ENCODE measurements at regions not wholly inside any gene's neighbourhood (a gene's known extent, or its start where the extent isn't known, plus 50 kb on each side); places are given as distances from the start of the nearest gene placed in this dataset.

DNA sequence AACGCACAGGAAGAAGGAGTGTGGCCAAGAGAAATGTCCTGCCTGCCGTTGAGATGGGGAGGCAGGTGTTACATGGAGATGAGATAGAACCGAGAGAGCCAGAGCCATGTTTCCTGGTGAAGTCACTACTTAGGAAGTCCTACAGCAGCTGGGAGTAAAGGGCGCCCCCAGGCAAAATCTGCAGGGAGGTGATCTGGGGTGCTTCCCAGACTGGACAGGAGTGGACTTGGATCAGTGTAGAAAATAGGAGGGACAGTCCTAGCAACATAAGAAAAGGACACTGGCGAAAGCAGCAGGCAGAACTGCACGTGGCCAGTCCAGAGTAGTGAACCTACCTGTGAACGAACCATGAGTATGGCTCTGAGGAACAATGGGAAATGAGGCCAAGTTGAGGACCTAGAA, 85.3 kb downstream of the CD164 start:
- in situ Hi-C loops (cut with MboI; ENCODE audit: low pct_unique_long_range_greater_than_20kb, low sequenced_read_pairs), result no loop called here
- no peak for DNase-seq

DNA sequence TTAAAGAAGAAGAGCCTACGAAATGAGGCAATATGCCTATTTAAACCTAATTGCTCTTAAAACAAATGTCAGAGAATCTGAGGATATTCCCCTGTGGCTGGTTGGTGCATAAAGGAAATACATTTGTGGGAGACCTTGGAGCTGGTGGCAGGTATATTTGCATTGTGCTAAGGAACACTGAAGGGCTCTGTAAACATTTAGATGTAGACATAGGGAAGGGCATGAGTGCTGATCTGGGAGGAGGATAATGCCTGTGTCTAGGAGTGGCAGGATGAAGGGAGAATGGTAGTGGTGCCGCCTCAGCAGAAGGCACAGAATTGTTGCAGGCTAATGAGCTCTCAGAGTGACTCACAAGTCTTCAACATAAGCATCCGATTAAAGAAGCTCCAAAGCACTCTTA, 85.8 kb downstream of the CD164 start:
- in situ Hi-C loops (cut with MboI; ENCODE audit: low pct_unique_long_range_greater_than_20kb, low sequenced_read_pairs), result no loop called here
- no peak for DNase-seq

DNA sequence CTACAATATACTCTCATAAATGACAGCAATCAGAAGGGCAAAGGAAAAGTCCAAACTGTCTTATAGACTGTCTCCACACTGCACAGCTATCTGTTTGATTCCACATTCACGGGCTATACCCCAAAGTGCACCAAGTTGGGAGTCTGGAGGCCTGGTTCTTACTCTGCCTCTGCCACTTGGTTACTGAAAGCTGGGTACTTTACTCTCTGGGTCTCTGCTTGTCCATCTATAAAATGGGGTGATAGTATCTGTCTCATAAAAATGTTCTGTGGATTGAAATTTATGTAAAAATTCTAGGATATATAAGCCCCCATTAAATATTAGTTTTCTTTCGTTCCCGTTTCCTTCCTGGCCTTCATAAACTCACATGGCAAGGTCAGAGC, 86.5 kb downstream of the CD164 start:
- in situ Hi-C loops (cut with MboI; ENCODE audit: low pct_unique_long_range_greater_than_20kb, low sequenced_read_pairs), result no loop called here
- DNase-seq, result no peak

DNA sequence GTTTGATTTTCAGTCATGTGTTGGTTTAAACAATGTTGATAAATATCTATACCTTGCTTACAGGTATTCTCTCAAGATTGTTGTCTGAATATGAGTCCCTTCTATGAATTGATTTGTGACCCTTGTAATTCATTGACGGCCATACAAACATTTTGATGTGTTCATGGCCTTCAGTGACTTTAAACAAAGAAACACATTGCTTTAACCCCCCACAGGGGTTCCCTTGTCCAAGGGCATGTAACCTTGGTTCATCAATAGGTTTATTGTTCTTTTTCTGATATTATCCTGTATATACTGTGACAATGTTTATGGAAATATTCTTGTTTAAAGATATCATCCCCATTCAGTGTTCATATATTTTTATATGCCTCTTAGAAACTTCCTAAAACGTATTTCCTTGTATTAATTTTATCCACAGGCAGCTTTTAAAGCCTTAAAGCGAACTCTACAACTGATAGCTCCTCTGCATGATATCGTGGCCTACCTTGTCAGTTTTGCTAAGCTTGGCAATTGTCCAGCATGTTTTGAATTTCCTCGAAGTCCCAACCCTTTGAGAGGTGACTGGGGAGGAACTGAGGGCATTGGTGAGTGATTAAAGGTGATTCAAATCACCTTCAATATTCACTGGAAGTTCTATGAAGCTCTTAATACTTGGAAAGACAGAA, 87.0 kb downstream of the CD164 start:
- in situ Hi-C loops (cut with MboI; ENCODE audit: low pct_unique_long_range_greater_than_20kb, low sequenced_read_pairs), result no loop called here

DNA sequence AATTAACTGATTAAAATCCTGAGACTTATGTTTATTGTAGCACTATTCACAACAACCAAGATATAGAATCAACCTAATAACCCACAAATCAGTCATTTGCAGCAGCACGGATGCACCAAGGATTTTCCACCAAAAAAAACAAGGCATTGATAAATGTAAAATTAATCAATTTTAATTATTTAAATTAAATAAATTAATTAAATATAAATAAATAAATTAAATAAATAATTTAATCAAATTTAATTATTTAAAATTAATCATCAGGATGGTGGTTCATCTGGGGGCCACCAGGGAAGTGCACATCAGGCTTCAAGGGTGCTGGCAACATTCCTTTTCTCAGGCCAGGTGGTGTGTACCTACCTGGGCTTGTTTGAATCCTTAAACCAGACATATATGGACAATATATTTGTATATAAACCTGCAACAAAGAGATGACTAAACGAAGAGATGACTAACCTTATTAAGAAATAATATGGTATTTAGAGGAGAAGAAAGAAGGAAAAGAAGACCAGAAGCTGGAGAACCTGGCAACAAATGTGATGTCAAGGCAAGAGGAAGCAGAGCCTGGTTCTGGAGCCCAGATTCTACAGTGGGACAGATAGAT, 89.2 kb downstream of the CD164 start:
- in situ Hi-C loops (cut with MboI; ENCODE audit: low pct_unique_long_range_greater_than_20kb, low sequenced_read_pairs), result no loop called here
- no peak for DNase-seq

More for the DNA sequence above, 87.0 kb downstream of the CD164 start:
- no peak for DNase-seq

DNA sequence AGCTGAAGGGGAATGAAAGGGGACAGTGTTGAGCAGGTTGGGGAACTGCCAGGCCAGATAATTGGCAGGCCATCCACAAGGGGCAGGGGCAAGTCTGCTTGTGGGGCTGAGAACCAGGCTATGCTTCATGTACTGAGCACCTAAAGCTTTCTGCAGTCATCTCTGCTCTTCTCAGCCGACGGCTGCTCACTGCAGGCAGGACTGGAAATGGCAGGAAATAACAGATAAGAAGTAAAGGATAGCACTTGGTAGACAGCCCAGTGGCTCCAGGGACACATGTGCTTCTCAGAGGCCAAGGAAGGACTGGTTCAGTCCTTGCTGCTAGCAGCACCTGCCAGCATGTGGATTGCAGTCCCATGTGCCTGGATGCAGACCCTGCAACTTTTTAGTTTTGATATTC, 89.8 kb downstream of the CD164 start:
- no peak for DNase-seq
- in situ Hi-C loops (cut with MboI; ENCODE audit: low pct_unique_long_range_greater_than_20kb, low sequenced_read_pairs), result no loop called here

DNA sequence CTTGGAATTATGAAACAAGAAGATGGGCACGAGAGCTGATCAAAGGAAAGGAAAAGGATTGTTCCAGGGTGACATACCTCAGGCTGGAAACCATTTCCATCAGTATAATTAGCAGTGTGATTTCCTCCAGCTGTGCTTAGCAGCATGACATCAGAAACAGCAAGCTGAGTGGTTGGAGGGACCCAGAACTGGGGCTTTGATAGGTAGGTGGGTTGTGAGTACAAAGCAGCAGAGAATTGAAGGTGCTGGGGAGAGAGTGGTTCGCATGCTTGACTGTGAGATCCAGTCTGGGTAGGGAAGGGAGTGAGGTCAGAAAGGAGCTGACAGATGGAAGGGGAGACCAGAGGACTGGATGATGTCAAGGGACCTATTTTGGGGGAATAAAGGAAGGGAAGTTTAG, 90.4 kb downstream of the CD164 start:
- no peak for DNase-seq
- in situ Hi-C loops (cut with MboI; ENCODE audit: low pct_unique_long_range_greater_than_20kb, low sequenced_read_pairs), result no loop called here

DNA sequence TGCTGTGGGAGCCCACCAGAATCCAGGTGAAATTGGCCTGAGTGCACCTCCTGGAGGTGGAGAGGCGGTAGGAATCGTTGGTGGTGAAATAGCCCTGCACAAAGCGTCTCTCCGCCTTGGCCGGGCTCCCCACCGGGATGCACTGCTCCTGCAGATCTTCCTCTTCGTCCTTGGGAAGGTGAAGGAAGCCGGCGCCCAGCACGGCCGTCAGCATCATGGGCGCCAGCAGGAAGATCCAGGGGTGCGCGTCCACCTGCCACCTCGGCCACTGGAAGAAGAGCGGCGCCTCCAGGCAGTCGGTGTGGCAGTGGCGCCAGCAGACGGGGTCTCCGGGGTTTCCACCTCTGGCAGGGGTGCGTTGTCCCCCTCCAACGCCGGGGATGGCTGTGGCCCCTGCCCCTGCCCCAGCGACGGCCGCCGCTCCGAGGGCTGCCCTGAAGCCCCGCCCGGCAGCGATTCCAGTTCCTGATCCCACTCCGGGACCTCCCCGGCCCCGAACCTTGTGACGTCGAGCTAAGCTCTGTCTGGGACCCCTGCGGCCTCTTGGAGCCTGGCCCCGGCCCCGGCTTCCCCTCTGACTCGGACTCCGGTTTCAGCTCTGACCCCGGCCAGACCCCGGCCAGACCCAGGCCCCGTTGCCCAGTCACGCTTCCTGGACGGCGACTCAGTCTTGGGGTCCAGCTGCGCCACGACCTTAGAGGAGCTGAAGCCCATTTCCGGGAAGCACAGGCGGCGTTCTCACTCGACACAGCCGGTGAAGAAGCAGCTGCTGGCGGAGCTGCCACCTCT, 91.9 kb downstream of the CD164 start:
- in situ Hi-C loops (cut with MboI; ENCODE audit: low pct_unique_long_range_greater_than_20kb, low sequenced_read_pairs), result no loop called here

DNA sequence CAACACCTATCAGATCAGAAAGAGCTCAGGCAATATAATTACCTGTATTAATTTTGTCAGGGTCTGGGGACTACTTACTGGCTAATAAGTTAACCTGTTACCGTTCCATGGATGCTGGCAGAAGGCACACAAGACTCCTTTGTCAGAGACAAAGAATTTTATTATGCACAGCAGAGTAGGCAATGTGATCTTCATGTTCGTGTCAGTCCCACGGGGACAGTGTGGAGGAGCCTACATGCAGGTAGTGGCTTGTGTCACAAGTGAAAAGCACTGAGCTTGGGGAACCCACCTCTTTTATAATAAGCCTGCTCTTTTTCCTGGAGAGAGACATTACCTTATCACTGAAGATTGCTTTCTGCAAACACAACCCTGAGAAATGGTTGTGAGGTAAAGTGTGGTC, 96.9 kb downstream of the CD164 start:
- in situ Hi-C loops (cut with MboI; ENCODE audit: low pct_unique_long_range_greater_than_20kb, low sequenced_read_pairs), result no loop called here

More for the DNA sequence above, 91.9 kb downstream of the CD164 start:
- DNase-seq, result no peak

DNA sequence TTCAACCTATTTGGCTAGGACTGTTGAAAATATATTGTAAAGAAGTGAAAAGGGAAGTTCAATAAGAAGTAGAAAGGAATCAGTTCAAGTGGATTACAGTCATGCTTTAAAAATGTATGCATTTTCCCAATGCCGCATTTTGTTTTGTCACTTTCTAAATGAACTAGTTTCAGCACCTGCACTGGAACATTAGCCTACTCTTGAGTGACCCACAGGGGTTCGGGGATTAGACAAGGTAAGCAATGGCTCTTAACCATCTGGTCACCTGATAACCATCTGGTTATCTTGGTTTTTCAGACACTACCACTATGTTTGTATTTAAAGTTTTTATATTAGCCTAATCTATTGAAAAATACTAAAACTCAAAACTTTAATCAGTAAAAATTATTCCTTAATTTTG, 97.6 kb downstream of the CD164 start:
- no peak for DNase-seq
- in situ Hi-C loops (cut with MboI; ENCODE audit: low pct_unique_long_range_greater_than_20kb, low sequenced_read_pairs), result no loop called here

More for the DNA sequence above, 96.9 kb downstream of the CD164 start:
- DNase-seq, result no peak

DNA sequence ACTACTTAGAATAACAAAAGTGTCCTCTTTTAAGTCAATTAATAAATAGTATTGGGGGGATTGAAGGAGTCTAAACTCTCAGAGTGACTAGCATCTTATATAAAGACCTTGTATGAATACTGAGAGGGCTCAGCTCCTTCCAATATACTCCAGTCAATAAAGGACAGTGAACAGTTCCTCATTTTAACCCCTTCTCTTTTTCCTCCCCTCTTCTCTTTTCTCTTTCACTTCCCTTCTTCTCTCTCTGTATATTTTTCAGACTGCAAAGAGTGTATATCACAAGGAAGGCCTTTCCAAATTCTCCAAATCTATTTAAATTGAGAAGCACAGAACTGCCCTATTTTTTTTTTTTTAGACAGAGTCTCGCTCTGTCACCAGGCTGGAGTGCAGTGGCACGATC, 99.5 kb downstream of the CD164 start:
- DNase-seq, result peak; percentile 41
- in situ Hi-C loops (cut with MboI; ENCODE audit: low pct_unique_long_range_greater_than_20kb, low sequenced_read_pairs), result no loop called here

DNA sequence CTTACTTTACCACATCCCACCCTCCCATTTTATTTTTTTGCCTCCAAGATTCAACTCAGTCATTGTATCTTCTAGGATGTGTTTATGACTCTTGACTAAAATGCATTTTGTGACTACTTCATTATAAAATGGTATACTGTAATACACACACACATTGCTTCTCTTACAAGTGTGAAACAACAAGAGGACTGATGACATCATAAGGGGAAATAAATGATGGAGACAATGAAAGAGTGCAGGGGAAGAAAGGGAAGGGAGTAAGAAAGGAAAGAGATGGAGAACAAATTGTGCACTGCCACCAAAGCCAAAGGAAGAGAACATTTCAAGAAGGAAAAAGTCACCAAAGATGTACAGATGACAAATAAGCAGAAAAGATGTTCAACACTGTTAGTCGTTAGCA, 102.6 kb downstream of the CD164 start:
- in situ Hi-C loops (cut with MboI; ENCODE audit: low pct_unique_long_range_greater_than_20kb, low sequenced_read_pairs), result no loop called here

DNA sequence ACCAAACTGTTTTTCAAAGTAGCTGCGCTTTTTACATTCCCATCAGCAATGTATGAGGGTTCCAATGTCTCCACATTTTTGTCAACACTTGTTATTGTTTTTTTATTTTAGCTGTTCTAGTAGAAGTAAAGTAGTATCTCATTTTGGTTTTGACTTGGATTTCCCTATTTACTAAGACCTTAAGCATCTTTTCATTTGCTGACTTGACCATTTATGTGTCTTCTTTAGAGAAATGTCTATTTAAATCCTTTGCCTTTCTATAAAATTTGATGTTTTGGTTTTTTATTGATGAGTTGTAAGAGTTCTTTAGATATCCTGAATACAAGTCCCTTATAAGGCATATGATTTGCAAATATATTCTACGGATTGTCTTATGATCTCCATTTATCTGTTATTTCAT, 110.6 kb downstream of the CD164 start:
- in situ Hi-C loops (cut with MboI; ENCODE audit: low pct_unique_long_range_greater_than_20kb, low sequenced_read_pairs), result no loop called here
- no peak for DNase-seq

More for the DNA sequence above, 102.6 kb downstream of the CD164 start:
- no peak for DNase-seq

DNA sequence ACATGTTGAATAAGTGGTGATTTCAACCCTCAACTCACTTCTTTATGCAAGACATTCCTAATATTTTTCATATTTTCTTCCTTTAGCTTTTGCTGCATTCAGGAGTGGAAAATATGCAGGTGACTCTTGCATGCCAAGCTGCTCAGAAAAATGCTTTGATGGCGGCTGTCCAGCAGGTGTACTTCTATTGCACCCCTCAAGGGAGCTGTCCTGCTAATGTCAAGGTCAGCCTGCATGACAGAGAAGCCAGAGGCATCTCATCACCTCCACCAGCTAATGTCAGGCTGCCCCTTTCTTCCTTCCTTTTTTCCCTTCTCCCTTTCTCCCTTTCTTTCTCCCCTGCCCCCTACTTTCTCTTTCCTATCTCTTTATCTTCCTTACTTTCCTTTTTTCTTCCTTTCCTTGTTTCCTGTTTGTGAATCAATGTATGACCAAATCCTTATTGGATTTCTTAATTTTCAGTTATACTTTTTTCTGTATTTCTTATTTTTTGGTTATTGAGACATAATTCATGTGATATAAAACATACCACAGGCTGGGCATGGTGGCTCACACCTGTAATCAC, 112.2 kb downstream of the CD164 start:
- in situ Hi-C loops (cut with MboI; ENCODE audit: low pct_unique_long_range_greater_than_20kb, low sequenced_read_pairs), result no loop called here
- DNase-seq, result no peak

DNA sequence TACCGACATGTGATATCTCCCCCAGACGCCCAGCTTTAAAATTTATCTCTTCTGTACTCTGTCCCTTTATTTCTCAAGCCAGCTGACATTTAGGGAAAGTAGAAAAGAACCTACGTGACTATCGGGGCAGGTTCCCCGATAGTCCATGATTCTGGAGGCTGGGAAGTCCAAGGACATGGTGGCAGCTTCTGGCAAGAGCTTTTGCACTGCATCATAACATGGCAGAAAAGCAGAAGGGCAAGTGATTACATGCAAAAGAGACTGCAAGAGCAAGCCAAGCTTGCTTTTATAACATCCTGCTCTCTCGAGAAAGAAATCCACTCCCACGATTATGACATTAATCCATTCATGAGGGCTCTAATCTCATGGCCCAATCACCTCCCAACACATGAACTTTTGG, 113.2 kb downstream of the CD164 start:
- in situ Hi-C loops (cut with MboI; ENCODE audit: low pct_unique_long_range_greater_than_20kb, low sequenced_read_pairs), result no loop called here

DNA sequence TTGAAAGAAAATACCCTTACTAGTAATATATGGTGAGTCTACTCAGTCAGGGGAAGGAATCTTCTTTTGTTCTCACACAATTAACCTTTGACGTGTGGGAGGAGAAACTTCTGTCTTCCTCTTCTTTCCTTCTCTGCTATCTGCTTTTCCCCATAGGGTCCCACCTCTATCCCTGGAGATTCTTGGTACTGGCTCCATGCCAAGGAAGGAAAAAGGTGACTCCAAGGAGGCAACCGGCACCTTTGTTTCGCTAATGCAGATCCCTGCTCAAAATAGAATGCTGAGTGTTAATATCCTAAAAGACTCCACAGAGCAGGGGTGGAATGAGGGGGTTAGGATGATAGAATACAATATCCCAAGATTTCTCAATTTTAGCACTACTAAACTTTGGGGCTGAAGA, 116.7 kb downstream of the CD164 start:
- in situ Hi-C loops (cut with MboI; ENCODE audit: low pct_unique_long_range_greater_than_20kb, low sequenced_read_pairs), result no loop called here
- no peak for DNase-seq

More for the DNA sequence above, 113.2 kb downstream of the CD164 start:
- no peak for DNase-seq

DNA sequence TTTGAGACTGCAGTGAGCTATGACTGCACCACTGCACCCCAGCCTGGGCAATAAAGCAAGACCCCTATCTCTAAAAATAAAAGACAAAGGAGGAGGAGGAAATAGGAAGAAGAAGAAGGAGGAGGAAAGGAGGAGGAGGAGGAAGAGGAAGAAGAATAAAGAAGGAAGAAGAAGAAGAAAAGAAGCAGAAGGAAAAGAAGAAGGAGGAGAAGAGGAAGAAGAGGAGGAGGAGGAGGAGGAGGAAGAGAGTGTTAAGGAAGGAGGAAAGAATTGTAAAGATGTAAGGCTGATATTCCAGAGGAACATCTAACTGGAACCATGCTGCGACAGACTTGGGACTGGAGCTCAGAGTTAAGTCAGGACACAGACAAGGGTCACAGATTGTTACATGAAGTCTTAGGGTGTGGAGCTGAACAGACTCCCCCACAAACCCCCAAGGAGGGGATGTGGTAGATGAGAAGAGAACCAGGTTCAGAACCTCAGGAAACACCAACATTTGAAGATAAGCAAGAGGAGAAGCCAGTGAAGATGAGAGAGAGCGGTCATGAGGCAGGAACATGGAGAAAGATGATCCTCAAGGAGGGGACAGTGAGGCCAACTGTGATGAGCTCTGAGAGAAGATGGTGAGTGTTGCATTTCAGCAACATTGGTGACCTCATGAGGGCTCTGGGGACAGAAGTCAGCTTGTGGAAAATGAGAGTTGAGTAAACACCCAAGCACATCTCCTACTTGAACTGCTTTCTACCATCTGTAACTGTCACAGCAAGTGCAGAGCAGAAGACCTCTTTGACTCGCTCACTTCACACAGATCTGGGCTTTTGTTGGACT, 118.2 kb downstream of the CD164 start:
- in situ Hi-C loops (cut with MboI; ENCODE audit: low pct_unique_long_range_greater_than_20kb, low sequenced_read_pairs), result no loop called here
- DNase-seq, result no peak

DNA sequence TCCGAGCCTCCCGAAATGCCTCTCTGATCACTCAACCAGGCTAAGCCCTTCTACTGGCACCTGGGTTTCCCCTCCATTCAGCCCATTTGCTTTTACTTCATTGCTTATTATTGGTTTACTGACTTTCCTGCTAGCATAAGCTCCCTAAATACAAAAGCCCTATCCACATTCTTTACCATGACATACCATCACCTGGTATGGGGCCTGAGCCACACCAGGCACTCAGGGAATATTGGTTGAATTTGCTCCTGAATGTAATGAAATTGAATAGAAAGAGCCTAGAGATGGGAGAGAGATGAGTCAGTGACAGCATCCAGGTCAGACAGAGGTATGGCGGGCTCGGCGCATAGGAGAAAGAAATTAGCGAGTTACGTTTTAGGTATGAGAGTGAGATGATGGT, 120.0 kb downstream of the CD164 start:
- no peak for DNase-seq
- in situ Hi-C loops (cut with MboI; ENCODE audit: low pct_unique_long_range_greater_than_20kb, low sequenced_read_pairs), result no loop called here

DNA sequence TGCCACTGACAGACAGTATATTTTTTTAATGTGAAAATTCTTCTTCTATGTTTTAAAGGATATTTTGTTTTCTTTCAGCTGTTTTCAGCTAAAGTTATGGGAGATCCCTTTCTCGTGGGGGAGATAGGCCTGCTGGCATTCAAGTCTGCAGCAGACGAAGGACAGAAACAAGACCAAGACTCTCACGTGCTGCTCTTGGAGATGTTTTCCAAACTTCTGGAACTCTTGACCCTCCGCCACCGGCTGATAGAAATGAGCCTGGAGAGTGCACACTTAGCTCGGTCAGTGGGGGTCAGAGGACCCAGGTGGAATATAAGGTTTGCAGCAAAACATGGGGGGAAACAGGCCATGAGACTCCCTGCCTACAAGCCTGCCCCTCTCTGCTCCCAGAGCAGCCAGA, 120.5 kb downstream of the CD164 start:
- no peak for DNase-seq
- in situ Hi-C loops (cut with MboI; ENCODE audit: low pct_unique_long_range_greater_than_20kb, low sequenced_read_pairs), result no loop called here
